Fibroblast of the aortic adventitia (primary cell): ENCODE measurements at regions not wholly inside any gene's neighbourhood (a gene's known extent, or its start where the extent isn't known, plus 50 kb on each side); places are given as distances from the start of the nearest gene placed in this dataset.

Source experiments
- DNase-seq: peaks from one replicate; pipeline ENCODE4 v3.0.0-alpha.2; 2010; ENCODE audit warnings: low read depth
- H3K4me3 ChIP-seq: 2 replicates; pipeline ENCODE4 v1.5.1; 2011; ENCODE audit warnings: low read depth, mild to moderate bottlenecking, control low read depth, low read length, moderate library complexity
- CTCF ChIP-seq: IDR thresholded peaks from 2 replicates; pipeline ENCODE4 v1.5.1; 2011; ENCODE audit warnings: mild to moderate bottlenecking, low read length, control low read depth, inconsistent platforms; ENCODE audit not compliant: insufficient read depth

GRCh38 chr4:126038502-126039144 lies 723.9 kb downstream of the FAT4 start:
- TF ChIP-seq CTCF: no peak
- peak; percentile 51 for DNase-seq
- H3K4me3 ChIP-seq: no peak overlapping the region

GRCh38 chr4:126046081-126046614 lies 731.4 kb downstream of the FAT4 start:
- no peak overlapping the region for H3K4me3 ChIP-seq
- peak; percentile 56 for DNase-seq
- no peak for TF ChIP-seq CTCF

- no peak for DNase-seq
- H3K4me3 ChIP-seq: no peak overlapping the region
- no peak for TF ChIP-seq CTCF
Observed at GRCh38 chr4:126047114-126047513, 732.4 kb downstream of the FAT4 start.

GRCh38 chr4:126051689-126052424 lies 737.1 kb downstream of the FAT4 start:
- peak; percentile 47 for TF ChIP-seq CTCF
- no peak overlapping the region for H3K4me3 ChIP-seq
- DNase-seq: peak; percentile 89

GRCh38 chr4:126056116-126056650 lies 741.4 kb downstream of the FAT4 start:
- no peak for TF ChIP-seq CTCF
- H3K4me3 ChIP-seq: no peak overlapping the region
- DNase-seq: no peak

- H3K4me3 ChIP-seq: no peak overlapping the region
- TF ChIP-seq CTCF: no peak
- no peak for DNase-seq
Observed at GRCh38 chr4:126057371-126057770, 742.6 kb downstream of the FAT4 start.
